Stimulated activated CD8-positive, alpha-beta memory T cell treated with anti-CD3 and anti-CD28 coated beads, Interleukin-7, amount 100 ng/mL, for 24 hours (primary cell): ENCODE measurements at regions not wholly inside any gene's neighbourhood (a gene's known extent, or its start where the extent isn't known, plus 50 kb on each side); places are given as distances from the start of the nearest gene placed in this dataset.
"Not testable (repeated sequence)": the region's sequence is repeated elsewhere in the genome, so short reads cannot be mapped to it uniquely, and the experiment has no call there.

ENCODE experiments used
- DNase-seq: peaks from one replicate; pipeline ENCODE4 v3.0.0-alpha.2; 2020; ENCODE audit warnings: low read depth

GRCh38 chr4:71211748-71212147, 127.1 kb upstream of the SLC4A4 start:
- DNase-seq: no peak

- no peak for DNase-seq
These were observed 126.6 kb upstream of the SLC4A4 start for GRCh38 chr4:71212216-71212615.

DNA sequence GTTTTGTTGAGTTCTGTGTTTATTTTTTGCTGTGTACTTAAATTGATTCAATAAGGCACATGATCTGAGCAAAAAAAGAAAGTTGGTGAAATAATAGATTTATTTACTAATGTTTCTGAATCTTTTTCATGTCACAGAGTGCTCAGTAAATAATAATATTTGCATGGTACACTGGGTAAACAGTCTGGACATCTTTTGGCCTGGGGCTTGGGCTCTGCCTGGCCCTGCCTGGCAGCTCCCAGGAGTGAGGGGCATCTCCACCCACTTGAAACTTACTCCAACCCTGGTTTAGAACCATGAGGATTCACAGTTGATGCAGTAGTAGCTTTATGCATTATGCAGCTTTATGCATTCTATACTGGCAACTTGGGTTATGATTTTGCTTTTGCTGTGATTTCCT, 124.2 kb upstream of the SLC4A4 start:
- DNase-seq: no peak

- no peak for DNase-seq
These were observed 122.4 kb upstream of the SLC4A4 start for GRCh38 chr4:71216316-71216959.

DNA sequence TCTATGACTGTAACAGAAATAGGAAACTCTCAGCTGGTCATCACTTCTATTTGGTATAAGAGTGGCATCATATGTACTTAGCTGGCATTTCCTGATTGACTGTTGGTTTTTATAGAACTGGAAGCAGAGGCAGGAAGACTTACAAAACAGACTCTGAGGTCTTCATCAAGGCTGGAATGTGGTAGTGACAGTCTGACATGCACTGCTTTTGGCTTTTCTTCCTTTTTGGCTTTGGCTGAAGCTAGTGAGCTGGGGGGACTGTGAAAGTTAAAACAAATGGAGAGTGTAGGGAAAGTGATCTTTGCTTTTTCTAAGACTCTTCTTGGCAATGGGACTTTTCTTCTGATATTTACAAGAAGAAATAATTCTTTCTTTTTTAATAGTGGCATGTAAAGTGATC, 121.1 kb upstream of the SLC4A4 start:
- no peak for DNase-seq

DNA sequence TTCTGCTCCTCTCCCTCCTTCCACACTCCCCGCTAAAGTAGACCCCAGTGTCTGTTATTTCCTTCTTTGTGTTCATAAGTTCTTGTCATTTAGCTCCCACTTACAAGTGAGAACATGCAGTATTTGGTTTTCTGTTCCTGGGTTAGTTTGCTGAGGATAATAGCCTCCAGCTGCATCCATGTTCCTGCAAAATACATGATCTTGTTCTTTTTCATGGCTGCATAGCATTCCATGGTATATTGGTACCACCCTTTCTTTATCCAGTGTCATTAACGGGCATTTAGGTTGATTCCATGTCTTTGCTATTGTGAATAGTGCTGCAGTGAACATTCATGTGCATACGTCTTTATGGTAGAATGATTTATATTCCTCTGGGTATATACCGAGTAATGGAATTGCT, 118.0 kb upstream of the SLC4A4 start:
- DNase-seq: not testable (repeated sequence)

DNA sequence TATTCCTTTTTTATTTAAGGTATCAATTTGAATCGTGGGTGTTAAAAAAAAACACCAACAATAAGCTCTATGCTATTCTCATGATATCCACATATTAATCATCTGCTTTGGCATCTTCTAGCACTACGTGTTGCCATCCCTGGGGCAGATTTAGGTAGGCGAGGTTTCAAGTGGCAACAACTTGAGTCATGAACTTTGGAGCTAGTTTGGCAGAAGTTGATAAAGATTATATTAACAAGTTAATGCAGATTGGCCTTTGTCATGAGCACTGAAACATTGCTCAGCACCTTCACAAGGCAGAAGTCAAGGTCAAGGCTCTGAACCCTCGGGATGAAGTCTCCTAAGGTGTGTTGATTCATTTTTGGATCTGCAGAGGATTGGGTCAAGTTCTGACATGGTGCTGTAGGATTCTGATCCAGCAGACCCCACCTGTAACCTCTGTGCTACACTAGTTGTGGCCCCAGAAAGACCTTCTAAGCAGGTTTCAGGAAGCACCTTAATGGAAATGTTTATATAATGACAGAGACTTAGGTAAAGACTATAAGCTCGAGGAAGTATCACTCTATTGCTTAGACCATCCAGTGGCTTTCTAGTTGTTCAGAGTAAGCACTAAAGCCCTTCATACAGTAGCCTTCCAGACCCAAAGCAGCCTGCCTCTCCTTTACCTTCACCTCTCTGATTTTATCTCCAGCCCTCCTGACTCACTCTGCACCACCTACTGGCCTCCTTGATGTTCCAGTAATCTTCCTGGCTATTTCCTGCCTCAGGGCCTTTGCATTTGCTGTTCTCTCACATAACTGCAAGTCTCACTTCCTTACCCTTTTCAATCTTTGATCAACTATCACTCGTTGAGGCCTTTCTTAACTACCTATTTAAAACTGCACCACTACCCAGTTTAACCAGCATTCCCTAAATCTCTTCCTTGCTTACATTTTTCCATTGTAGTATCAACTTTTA, 117.0 kb upstream of the SLC4A4 start:
- no peak for DNase-seq

DNA sequence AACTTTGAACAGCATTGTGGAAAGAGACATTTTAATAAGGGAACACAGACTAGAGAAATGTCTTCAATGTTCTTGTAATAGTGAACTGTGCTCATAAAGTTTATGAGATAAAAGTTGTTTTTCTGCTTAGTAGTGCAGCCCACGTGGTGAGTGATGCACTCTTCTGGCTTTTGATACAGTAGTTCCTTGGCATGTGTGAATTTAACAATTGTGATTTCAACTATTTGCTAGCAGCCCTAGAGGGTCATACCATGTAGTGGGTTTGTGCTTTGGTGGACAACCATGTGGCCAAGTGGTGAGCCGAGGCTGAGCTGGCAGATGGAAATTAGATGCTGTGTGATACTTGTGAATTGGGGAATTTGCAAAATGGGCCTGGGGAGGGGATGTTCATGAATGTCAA, 116.2 kb upstream of the SLC4A4 start:
- DNase-seq: no peak

GRCh38 chr4:71229477-71230270, 109.1 kb upstream of the SLC4A4 start:
- no peak for DNase-seq

DNA sequence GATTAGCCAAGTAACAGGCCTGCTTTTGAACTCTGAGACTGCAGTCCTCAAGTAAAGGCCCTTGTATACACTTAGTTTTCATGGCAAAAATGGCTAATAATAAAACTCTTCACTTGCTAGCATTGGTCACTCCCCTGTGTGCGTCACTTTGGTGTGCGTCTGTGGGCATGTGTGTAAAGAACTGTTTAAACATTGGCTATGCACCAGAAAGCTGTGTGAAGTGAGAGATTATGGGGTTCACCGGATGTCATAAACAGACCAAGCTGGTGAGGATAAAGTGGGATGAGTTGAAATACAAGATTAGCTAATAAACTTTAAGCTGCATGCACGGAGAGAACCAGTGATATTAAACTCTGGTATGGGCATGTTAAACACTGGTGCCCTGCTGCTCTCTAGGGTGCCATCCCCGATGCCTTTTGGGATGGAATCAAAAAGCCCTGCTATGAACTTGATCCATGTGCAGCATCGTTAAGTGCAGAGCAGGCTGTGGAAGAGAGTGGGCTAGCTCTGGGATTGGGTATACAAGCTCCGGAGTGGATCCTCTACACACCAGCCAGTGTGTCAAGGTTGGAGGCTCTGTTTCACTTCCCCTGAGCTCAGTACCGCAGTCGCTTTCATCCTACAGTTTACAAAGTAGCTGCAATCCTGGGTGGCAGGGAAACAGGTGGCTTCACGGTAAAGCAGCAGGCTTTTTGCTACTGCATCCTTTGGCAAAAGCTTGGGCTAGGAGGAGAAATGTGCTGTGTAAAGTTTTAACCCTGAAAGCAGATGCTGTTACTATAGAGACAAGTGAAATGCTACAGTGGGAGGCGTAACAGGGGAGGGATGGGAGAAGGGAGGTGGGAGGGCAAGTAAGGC, 108.3 kb upstream of the SLC4A4 start:
- no peak for DNase-seq

- no peak for DNase-seq
These were observed 107.4 kb upstream of the SLC4A4 start for GRCh38 chr4:71231129-71232055.

GRCh38 chr4:71232056-71232430, 106.8 kb upstream of the SLC4A4 start:
- no peak for DNase-seq

GRCh38 chr4:71232846-71233245, 106.0 kb upstream of the SLC4A4 start:
- no peak for DNase-seq

- DNase-seq: no peak
These were observed 103.3 kb upstream of the SLC4A4 start for GRCh38 chr4:71235311-71236201.

GRCh38 chr4:71236226-71236625, 102.6 kb upstream of the SLC4A4 start:
- no peak for DNase-seq

DNA sequence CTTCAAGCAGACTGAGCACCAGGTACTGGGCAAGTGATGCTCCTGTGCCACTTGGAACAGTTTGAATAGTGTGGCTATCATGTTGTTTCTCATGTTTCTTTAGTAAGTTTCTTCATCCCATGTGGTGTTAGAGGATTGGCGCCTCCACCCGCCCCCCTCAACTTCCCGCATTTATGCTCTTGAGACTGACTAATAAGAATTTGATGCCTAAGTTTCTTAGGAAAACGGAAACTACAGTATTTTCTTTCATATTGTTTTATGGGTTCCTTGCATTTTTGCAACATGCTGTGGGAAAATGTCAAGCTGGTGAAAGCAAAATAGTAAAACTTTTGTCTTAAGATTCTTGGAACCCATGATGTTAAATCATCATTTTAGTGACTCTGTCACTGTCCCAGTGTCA, 101.2 kb upstream of the SLC4A4 start:
- DNase-seq: no peak

DNA sequence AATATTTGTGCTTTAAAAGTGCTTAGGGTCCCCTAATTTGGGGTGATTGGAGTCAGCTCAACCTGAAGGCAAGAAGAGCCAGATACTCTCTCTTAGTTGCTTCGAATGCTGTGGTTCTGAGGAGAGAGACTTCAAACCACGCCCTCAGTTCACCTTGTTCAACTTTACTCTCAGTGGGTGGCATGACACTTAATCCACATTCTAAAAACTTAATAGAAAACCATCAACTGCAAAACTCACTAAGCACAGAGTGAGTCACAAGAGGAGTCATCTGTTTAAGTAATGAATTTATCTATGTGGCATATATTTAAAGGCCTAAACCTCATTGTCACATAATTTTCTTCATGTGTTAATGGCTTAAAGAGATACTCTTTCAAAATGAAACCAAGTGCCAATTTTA, 99.5 kb upstream of the SLC4A4 start:
- no peak for DNase-seq

- DNase-seq: no peak
These were observed 98.7 kb upstream of the SLC4A4 start for GRCh38 chr4:71240094-71240493.

- DNase-seq: no peak
These were observed 97.1 kb upstream of the SLC4A4 start for GRCh38 chr4:71241501-71242288.
